Karpas-422 (cell line): ENCODE measurements at regions not wholly inside any gene's neighbourhood (a gene's known extent, or its start where the extent isn't known, plus 50 kb on each side); places are given as distances from the start of the nearest gene placed in this dataset.
"Not testable (repeated sequence)": the region's sequence is repeated elsewhere in the genome, so short reads cannot be mapped to it uniquely, and the experiment has no call there.

Experiments
- DNase-seq: peaks from one replicate; pipeline ENCODE4 v3.0.0-alpha.2; 2015
- H2AFZ ChIP-seq: fragments of 200-600 bp; sonication (generic); 2 replicates; pipeline ENCODE4 v1.6.1; 2014; ENCODE audit warnings: antibody characterized with exemption, low read length, mixed read lengths
- H3K27ac ChIP-seq: fragments of 200-600 bp; sonication (generic); 2 replicates; pipeline ENCODE4 v1.5.1; 2014; ENCODE audit warnings: mild to moderate bottlenecking, low read length, moderate library complexity
- H3K27me3 ChIP-seq: fragments of 200-600 bp; sonication (generic); 2 replicates; pipeline ENCODE4 v1.6.1; 2014; ENCODE audit warnings: low read length, mixed read lengths
- H3K36me3 ChIP-seq: fragments of 200-600 bp; sonication (generic); 2 replicates; pipeline ENCODE4 v1.6.1; 2014; ENCODE audit warnings: low read length, mixed read lengths; ENCODE audit not compliant: insufficient read depth
- H3K4me1 ChIP-seq: fragments of 200-600 bp; sonication (generic); 2 replicates; pipeline ENCODE4 v1.6.1; 2014; ENCODE audit warnings: mild to moderate bottlenecking, low read length, mixed read lengths
- H3K4me2 ChIP-seq: fragments of 200-600 bp; sonication (generic); 2 replicates; pipeline ENCODE4 v1.6.1; 2014; ENCODE audit warnings: low read length, low read depth, mild to moderate bottlenecking; ENCODE audit not compliant: poor library complexity, severe bottlenecking
- H3K4me3 ChIP-seq: fragments of 200-600 bp; sonication (generic); 2 replicates; pipeline ENCODE4 v1.5.1; 2014; ENCODE audit warnings: mild to moderate bottlenecking, antibody characterized with exemption, low read length, mixed read lengths
- H3K79me2 ChIP-seq: fragments of 200-600 bp; sonication (generic); 2 replicates; pipeline ENCODE4 v1.6.1; 2014; ENCODE audit warnings: mild to moderate bottlenecking, low read length, mixed read lengths
- H3K9ac ChIP-seq: fragments of 200-600 bp; sonication (generic); 2 replicates; pipeline ENCODE4 v1.6.0; 2014; ENCODE audit warnings: low read length
- H3K9me2 ChIP-seq: fragments of 200-600 bp; sonication (generic), shearing (Covaris generic); replicated peaks from 2 replicates; pipeline ENCODE4 v1.6.0; 2014; ENCODE audit warnings: mild to moderate bottlenecking, low read length, moderate library complexity; ENCODE audit not compliant: insufficient read depth
- H3K9me3 ChIP-seq: fragments of 300-700, 200-600 bp; sonication (generic); 2 replicates; pipeline ENCODE4 v1.6.1; 2014; ENCODE audit warnings: low read length, mixed read lengths
- H4K20me1 ChIP-seq: fragments of 200-600 bp; sonication (generic); 2 replicates; pipeline ENCODE4 v1.6.1; 2014; ENCODE audit warnings: mild to moderate bottlenecking, antibody characterized with exemption, low read length, low read depth; ENCODE audit not compliant: insufficient read depth

DNA sequence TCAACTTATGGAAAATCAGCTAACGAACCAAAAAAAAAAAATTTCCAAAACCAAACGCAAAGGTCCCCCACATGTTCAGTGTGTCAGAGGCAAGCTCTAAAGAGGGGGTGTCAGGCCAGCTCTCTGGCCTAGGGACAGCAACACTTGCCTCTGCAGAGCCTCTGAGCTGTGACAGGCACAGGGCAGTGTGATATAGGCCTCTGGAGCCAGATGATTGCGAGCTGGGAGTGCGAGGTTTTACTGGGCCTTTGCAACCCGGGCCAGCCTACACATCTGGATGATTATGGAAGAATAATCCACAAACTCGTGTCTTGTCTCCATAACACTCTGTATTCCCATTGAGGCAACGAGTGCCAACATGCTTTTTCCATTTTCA lies 67.7 kb upstream of the STC2 start:
- Histone ChIP-seq H3K4me2 (no peak overlapping the region), H3K9me3 (no peaks in the 10 kb centered on the region), H3K79me2 (no peaks in the 10 kb centered on the region), H4K20me1 (no peaks in the 10 kb centered on the region), H3K9ac (no peak overlapping the region), H3K36me3 (no peaks in the 10 kb centered on the region), H3K27me3 (no peaks in the 10 kb centered on the region), H3K27ac (no peak overlapping the region), H3K4me3 (no peak overlapping the region), H2AFZ (no peak overlapping the region), H3K4me1 (no peaks in the 10 kb centered on the region), H3K9me2 (no peaks in the 10 kb centered on the region)
- peak; percentile 20 for DNase-seq

DNA sequence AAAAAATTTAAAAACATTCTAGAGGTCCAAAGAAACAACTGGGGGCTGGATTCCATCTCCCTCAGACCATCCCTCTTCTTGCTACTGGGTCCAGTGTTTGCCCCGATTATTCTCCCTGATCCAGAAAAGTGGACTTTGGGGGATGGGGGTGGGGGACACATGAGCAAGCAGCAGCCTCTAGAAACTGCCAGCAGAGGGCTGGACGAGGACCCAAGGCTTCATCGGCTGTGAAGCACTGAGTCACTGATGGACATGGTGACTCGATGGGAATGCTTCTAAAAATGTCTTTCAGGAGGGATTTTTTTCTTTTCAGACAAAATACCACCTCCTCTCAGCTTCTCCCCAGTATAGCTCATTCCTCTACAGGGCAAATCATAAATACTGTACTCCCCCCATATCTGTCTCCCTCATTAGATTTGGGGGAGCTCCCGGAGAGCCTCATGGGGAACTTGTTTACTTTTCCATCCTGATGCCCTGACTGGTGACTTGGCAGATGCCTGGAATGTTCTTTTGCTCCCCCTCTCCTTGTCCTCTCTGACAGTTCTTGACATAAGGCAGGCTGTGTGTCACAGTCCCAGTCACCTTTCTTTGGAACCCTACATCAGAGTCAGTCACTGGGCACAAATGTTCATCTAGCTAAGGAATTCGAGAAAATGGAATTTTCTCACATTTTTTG lies 67.2 kb upstream of the STC2 start:
- no peak overlapping the region for H3K27ac ChIP-seq
- no peak overlapping the region for H2AFZ ChIP-seq
- H3K27me3 ChIP-seq, result no peaks in the 10 kb centered on the region
- no peaks in the 10 kb centered on the region for H3K36me3 ChIP-seq
- no peak overlapping the region for H3K4me3 ChIP-seq
- no peaks in the 10 kb centered on the region for H3K79me2 ChIP-seq
- H3K9me3 ChIP-seq, result no peaks in the 10 kb centered on the region
- no peaks in the 10 kb centered on the region for H3K9me2 ChIP-seq
- H4K20me1 ChIP-seq, result no peaks in the 10 kb centered on the region
- no peak overlapping the region for H3K9ac ChIP-seq
- DNase-seq, result peak; percentile 28
- H3K4me1 ChIP-seq, result no peaks in the 10 kb centered on the region
- no peak overlapping the region for H3K4me2 ChIP-seq

DNA sequence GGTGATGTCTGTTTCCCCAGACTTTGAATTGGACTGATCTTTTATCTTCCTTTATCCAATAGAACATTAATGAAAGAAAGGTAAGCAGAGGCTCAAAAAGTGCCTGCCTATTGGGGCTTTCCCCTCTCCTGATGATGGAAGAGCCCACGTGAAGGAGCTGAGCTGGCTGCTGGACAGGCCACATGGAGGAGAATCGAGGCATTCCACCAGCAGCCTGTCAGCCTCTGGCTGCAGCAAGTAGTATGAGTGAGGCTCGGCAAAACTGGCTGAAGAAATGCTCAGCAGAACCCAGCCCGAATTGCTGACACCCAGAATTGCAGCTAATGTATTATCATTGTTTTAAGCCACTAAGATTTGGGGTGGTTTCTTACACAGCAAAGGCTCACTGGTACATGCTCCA lies 66.5 kb upstream of the STC2 start:
- Histone ChIP-seq H3K9ac (no peak overlapping the region), H2AFZ (no peak overlapping the region), H3K27me3 (no peaks in the 10 kb centered on the region), H3K79me2 (no peaks in the 10 kb centered on the region), H3K36me3 (no peaks in the 10 kb centered on the region), H3K4me1 (no peaks in the 10 kb centered on the region), H4K20me1 (no peaks in the 10 kb centered on the region), H3K9me2 (no peaks in the 10 kb centered on the region), H3K27ac (no peak overlapping the region), H3K4me2 (no peak overlapping the region), H3K9me3 (no peaks in the 10 kb centered on the region), H3K4me3 (no peak overlapping the region)
- peak; percentile 2 for DNase-seq

DNA sequence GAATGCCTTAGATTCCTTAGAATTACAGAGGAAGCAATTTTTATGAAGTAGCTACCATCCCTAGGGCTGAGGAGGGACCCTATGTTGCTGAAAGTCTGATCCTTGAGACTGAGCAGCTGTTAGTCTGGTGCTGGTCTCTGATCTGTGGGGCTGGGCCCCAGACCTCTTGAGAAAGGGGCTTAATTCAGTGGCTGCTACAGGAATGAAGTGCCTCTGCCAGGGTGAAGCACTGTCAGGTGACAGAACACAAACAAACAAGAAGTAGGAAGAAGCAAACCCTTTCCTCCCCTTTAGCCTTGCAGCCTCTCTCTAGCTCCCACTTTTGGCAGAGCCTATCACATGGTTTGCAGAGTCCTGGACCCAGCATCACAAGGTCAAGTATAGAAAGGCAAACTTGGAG lies 64.0 kb upstream of the STC2 start:
- Histone ChIP-seq H3K27me3 (no peaks in the 10 kb centered on the region), H3K79me2 (no peaks in the 10 kb centered on the region), H3K9me2 (no peaks in the 10 kb centered on the region), H3K4me1 (no peaks in the 10 kb centered on the region), H3K4me3 (no peak overlapping the region), H3K36me3 (no peaks in the 10 kb centered on the region), H3K9ac (no peak overlapping the region), H3K9me3 (no peaks in the 10 kb centered on the region), H3K4me2 (no peak overlapping the region), H4K20me1 (no peaks in the 10 kb centered on the region), H2AFZ (no peak overlapping the region), H3K27ac (no peak overlapping the region)
- DNase-seq, result peak; percentile 25

DNA sequence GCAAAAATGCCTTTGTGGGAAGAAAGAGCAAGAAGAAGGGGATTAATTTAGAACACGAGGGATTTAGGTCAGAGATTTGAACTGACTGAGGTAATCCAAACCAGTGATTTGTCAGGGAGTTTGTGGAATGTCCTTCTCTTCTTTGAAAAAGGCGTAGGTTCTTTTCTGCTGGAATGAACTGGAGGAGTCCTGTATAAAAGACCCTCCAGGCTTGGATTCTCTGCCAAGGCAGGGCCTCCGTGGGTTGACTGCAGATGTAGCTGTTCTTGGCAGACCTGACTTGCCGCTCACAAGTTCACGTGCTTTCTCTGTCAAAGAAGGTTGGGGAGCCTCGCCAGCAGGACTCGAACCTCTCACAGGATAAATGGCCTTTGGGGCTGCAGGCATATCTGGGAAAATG lies 62.8 kb upstream of the STC2 start:
- no peak overlapping the region for H2AFZ ChIP-seq
- no peaks in the 10 kb centered on the region for H3K27me3 ChIP-seq
- H3K9me3 ChIP-seq, result no peaks in the 10 kb centered on the region
- peak; percentile 25 for DNase-seq
- H3K9ac ChIP-seq, result no peak overlapping the region
- H3K4me1 ChIP-seq, result no peaks in the 10 kb centered on the region
- no peaks in the 10 kb centered on the region for H4K20me1 ChIP-seq
- no peaks in the 10 kb centered on the region for H3K36me3 ChIP-seq
- no peak overlapping the region for H3K4me2 ChIP-seq
- H3K9me2 ChIP-seq, result no peaks in the 10 kb centered on the region
- H3K27ac ChIP-seq, result no peak overlapping the region
- H3K79me2 ChIP-seq, result no peaks in the 10 kb centered on the region
- no peak overlapping the region for H3K4me3 ChIP-seq

DNA sequence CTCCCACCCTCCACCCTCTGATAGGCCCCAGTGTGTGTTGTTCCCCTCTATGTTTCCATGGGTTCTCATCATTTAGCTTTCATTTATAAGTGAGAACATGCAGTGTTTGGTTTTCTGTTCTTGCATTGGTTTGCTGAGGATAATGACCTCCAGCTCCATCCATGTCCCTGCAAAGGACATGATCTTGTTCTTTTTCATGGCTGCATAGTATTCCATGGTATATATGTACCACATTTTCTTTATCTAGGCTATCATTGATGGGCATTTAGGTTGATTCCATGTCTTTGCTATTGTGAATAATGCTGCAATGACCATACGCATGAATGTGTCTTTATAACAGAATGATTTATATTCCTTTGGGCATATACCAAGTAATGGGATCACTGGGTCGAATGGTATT lies 59.1 kb upstream of the STC2 start:
- not testable (repeated sequence) for H3K36me3 ChIP-seq, H3K4me1 ChIP-seq, DNase-seq, H3K4me3 ChIP-seq, H3K27ac ChIP-seq, H3K9me3 ChIP-seq, H3K9ac ChIP-seq, H3K4me2 ChIP-seq, H3K9me2 ChIP-seq, H3K27me3 ChIP-seq, H2AFZ ChIP-seq, H3K79me2 ChIP-seq, H4K20me1 ChIP-seq

DNA sequence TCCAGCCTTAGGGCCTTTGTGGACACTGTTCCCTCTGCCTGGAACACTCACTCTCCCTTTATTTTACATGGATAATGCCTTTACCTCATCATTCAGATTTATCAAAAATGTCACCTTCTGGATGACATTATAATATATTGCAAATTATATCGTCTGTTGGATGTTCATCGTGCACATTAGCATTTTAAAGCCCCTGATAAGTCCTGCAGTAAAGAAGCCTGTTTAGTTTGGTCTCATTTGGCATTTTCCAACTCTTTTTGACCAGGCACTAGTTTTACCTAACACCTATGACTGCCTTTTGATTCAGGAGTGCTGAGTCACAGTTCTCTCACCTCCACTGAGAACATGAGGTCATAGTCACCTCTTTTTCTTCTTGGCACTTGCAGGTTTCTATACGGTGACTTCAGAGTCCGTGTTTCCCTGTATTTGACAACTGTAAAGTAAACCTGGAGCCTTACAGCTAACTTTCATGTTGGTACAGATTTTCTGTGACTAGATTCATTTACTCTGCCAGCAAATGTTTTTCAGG lies 57.7 kb upstream of the STC2 start:
- Histone ChIP-seq H3K9me2 (no peaks in the 10 kb centered on the region), H3K4me3 (no peak overlapping the region), H3K9ac (no peak overlapping the region), H3K36me3 (no peaks in the 10 kb centered on the region), H3K4me2 (no peak overlapping the region), H3K27ac (no peak overlapping the region), H4K20me1 (no peaks in the 10 kb centered on the region), H3K79me2 (no peaks in the 10 kb centered on the region), H3K9me3 (no peaks in the 10 kb centered on the region), H2AFZ (no peak overlapping the region), H3K27me3 (no peaks in the 10 kb centered on the region), H3K4me1 (no peaks in the 10 kb centered on the region)
- DNase-seq, result no peak

DNA sequence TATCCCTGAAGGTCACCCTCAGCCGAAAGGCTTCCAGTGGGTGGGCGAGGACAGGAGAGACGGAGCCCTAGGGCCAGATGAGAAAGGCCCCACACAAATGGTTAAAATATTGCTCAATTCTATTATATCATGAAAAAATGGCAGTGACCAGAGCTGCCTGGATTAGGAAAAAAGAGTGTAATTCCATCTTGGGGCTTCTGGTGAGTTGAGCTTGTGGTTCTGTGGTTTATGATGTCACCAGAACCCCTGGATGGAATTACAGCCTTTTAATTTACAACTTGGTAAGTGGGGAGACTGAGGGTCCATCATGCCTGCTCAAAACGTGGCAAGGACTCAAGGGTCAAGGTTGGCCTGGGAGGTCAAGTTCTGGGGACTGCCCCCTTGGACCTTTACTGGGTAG lies 55.5 kb upstream of the STC2 start:
- Histone ChIP-seq H3K9me2 (no peaks in the 10 kb centered on the region), H3K9me3 (no peaks in the 10 kb centered on the region), H4K20me1 (no peaks in the 10 kb centered on the region), H3K4me1 (no peaks in the 10 kb centered on the region), H3K9ac (no peak overlapping the region), H3K4me3 (no peak overlapping the region), H3K36me3 (no peaks in the 10 kb centered on the region), H3K4me2 (no peak overlapping the region), H3K27me3 (no peaks in the 10 kb centered on the region), H3K27ac (no peak overlapping the region), H2AFZ (no peak overlapping the region), H3K79me2 (no peaks in the 10 kb centered on the region)
- peak; percentile 33 for DNase-seq
